CD8-positive, alpha-beta memory T cell (primary cell): ENCODE measurements at regions not wholly inside any gene's neighbourhood (a gene's known extent, or its start where the extent isn't known, plus 50 kb on each side); places are given as distances from the start of the nearest gene placed in this dataset.
A peak's percentile ranks its signal among the peaks of the same experiment; 100 is the strongest.
"Not testable (repeated sequence)": the region's sequence is repeated elsewhere in the genome, so short reads cannot be mapped to it uniquely, and the experiment has no call there.

Experiments used
- CTCF ChIA-PET: fragments of 350-600 bp; sonication (Branson Sonifier 250); formaldehyde crosslinking; loops from one replicate; lab custom pipeline; 2021; ENCODE audit warnings: antibody characterized with exemption; lab: Charles Lee
- POLR2A ChIA-PET: fragments of 350-600 bp; sonication (Branson Sonifier 250); formaldehyde crosslinking; loops from one replicate; lab custom pipeline; 2021; ENCODE audit warnings: antibody characterized with exemption; lab: Charles Lee
- DNase-seq, 5 donors: peaks; one replicate each; pipeline versions ENCODE4 v3.0.0 to v3.0.0-alpha.2; 2020 to 2022; ENCODE audit warnings: mixed read lengths in 1 of 5
- H3K27ac ChIP-seq: one replicate; pipeline ENCODE4 v1.7.0; 2013; ENCODE audit warnings: low read depth, mild to moderate bottlenecking, low read length, moderate library complexity
- H3K27me3 ChIP-seq: 2 replicates; pipeline ENCODE4 v1.7.0; 2013; ENCODE audit warnings: low read length, mild to moderate bottlenecking; ENCODE audit not compliant: insufficient read depth, poor library complexity, severe bottlenecking
- H3K36me3 ChIP-seq: 2 replicates; pipeline ENCODE4 v1.7.0; 2013; ENCODE audit warnings: mild to moderate bottlenecking, low read length, moderate library complexity; ENCODE audit not compliant: insufficient read depth
- H3K4me1 ChIP-seq: 2 replicates; pipeline ENCODE4 v1.7.0; 2013; ENCODE audit warnings: mild to moderate bottlenecking, low read length, moderate library complexity; ENCODE audit not compliant: insufficient read depth
- H3K4me3 ChIP-seq: 2 replicates; pipeline ENCODE4 v1.7.0; 2013; ENCODE audit warnings: mild to moderate bottlenecking, low read length
- H3K9me3 ChIP-seq: 2 replicates; pipeline ENCODE4 v1.7.0; 2013; ENCODE audit warnings: mild to moderate bottlenecking, low read length
- H3K27ac Mint-ChIP-seq, 8 donors: one replicate each; pipeline ENCODE4 v1.8.0; 2020 to 2021; ENCODE audit warnings: mixed read lengths in 8 of 8, mild to moderate bottlenecking in 6 of 8, inconsistent platforms in 3 of 8, moderate library complexity in 3 of 8
- H3K27me3 Mint-ChIP-seq, 2 donors: one replicate each; pipeline ENCODE4 v1.8.0; 2020 to 2021; ENCODE audit warnings: mixed read lengths in 2 of 2, mild to moderate bottlenecking in 1 of 2, moderate library complexity in 1 of 2
- H3K36me3 Mint-ChIP-seq, 3 donors: one replicate each; pipeline ENCODE4 v1.8.0; 2020 to 2021; ENCODE audit warnings: mixed read lengths in 3 of 3, inconsistent platforms in 1 of 3, mild to moderate bottlenecking in 1 of 3
- H3K4me1 Mint-ChIP-seq, 3 donors: one replicate each; pipeline ENCODE4 v1.8.0; 2020 to 2021; ENCODE audit warnings: mixed read lengths in 3 of 3, inconsistent platforms in 1 of 3, mild to moderate bottlenecking in 1 of 3
- H3K4me3 Mint-ChIP-seq, 7 donors: one replicate each; pipeline ENCODE4 v1.8.0; 2020 to 2021; ENCODE audit warnings: mixed read lengths in 7 of 7, mild to moderate bottlenecking in 6 of 7, moderate library complexity in 4 of 7, inconsistent platforms in 2 of 7
- H3K9me3 Mint-ChIP-seq, 5 donors: one replicate each; pipeline ENCODE4 v1.8.0; 2020 to 2022; ENCODE audit warnings: mixed read lengths in 5 of 5, mild to moderate bottlenecking in 3 of 5, moderate library complexity in 2 of 5, inconsistent platforms in 1 of 5

- CTCF ChIA-PET = no interaction called here
- Histone ChIP-seq H3K36me3 (no peaks in the 10 kb centered on the region), H3K27me3 (no peaks in the 10 kb centered on the region), H3K4me1 (no peaks in the 10 kb centered on the region), H3K27ac (no peak overlapping the region), H3K4me3 (no peak overlapping the region), H3K9me3 (no peaks in the 10 kb centered on the region)
- no peaks in the 10 kb centered on the region for H3K9me3 Mint-ChIP-seq
- no peaks in the 10 kb centered on the region for H3K36me3 Mint-ChIP-seq
- no peak overlapping the region for H3K4me3 Mint-ChIP-seq
- H3K27ac Mint-ChIP-seq = no peak overlapping the region
- POLR2A ChIA-PET = no interaction called here
- DNase-seq = no peak
- no peaks in the 10 kb centered on the region for H3K4me1 Mint-ChIP-seq
- H3K27me3 Mint-ChIP-seq = peaks cover 15 to 28% of the 10 kb centered on the region in 2 donors
Observed at GRCh38 chr11:134856056-134856971, 444.3 kb upstream of the B3GAT1 start.

GRCh38 chr11:134853992-134854991 lies 442.2 kb upstream of the B3GAT1 start:
- H3K27me3 ChIP-seq = no peaks in the 10 kb centered on the region
- no peaks in the 10 kb centered on the region for H3K36me3 Mint-ChIP-seq

GRCh38 chr11:134851503-134852224 lies 439.6 kb upstream of the B3GAT1 start:
- H3K27ac Mint-ChIP-seq, H3K4me3 ChIP-seq, POLR2A ChIA-PET, H3K27me3 ChIP-seq, H3K36me3 ChIP-seq, H3K36me3 Mint-ChIP-seq, H3K9me3 ChIP-seq, DNase-seq, CTCF ChIA-PET, H3K4me1 ChIP-seq, H3K9me3 Mint-ChIP-seq, H3K27ac ChIP-seq, H3K4me1 Mint-ChIP-seq, H3K4me3 Mint-ChIP-seq: not testable (repeated sequence)
- H3K27me3 Mint-ChIP-seq = peaks cover 13 to 20% of the 10 kb centered on the region in 2 donors

More at GRCh38 chr11:134853992-134854991, 442.2 kb upstream of the B3GAT1 start:
- Histone ChIP-seq H3K9me3 (no peaks in the 10 kb centered on the region), H3K4me3 (no peak overlapping the region), H3K36me3 (no peaks in the 10 kb centered on the region), H3K4me1 (no peaks in the 10 kb centered on the region), H3K27ac (no peak overlapping the region)
- CTCF ChIA-PET = interaction anchor here (0.8 kb wide), 1 partner anchor 14 kb away, joined by 3 read pairs; no protein-coding TSS in a partner anchor
- no peak for DNase-seq
- peak overlapping the region in 1 of 8 donors; percentile 47 for H3K27ac Mint-ChIP-seq
- no peaks in the 10 kb centered on the region for H3K4me1 Mint-ChIP-seq
- no peaks in the 10 kb centered on the region for H3K9me3 Mint-ChIP-seq
- peaks cover 15 to 25% of the 10 kb centered on the region in 2 donors for H3K27me3 Mint-ChIP-seq
- H3K4me3 Mint-ChIP-seq = no peak overlapping the region
- POLR2A ChIA-PET = no interaction called here

- H3K9me3 ChIP-seq = no peaks in the 10 kb centered on the region
- Mint-ChIP-seq H3K27me3 (peaks cover 9 to 16% of the 10 kb centered on the region in 2 donors), H3K27ac (no peak overlapping the region), H3K4me1 (no peaks in the 10 kb centered on the region), H3K4me3 (no peak overlapping the region), H3K36me3 (no peaks in the 10 kb centered on the region), H3K9me3 (no peaks in the 10 kb centered on the region)
- ChIA-PET POLR2A (no interaction called here), CTCF (no interaction called here)
- DNase-seq = no peak
- no peaks in the 10 kb centered on the region for H3K4me1 ChIP-seq
- H3K4me3 ChIP-seq = no peak overlapping the region
- H3K27ac ChIP-seq = no peak overlapping the region
- no peaks in the 10 kb centered on the region for H3K27me3 ChIP-seq
- no peaks in the 10 kb centered on the region for H3K36me3 ChIP-seq
Observed at GRCh38 chr11:134850566-134850965, 438.5 kb upstream of the B3GAT1 start.

GRCh38 chr11:134849833-134850232 lies 437.8 kb upstream of the B3GAT1 start:
- Histone ChIP-seq H3K4me3 (no peak overlapping the region), H3K36me3 (no peaks in the 10 kb centered on the region), H3K4me1 (no peaks in the 10 kb centered on the region), H3K9me3 (no peaks in the 10 kb centered on the region), H3K27ac (no peak overlapping the region), H3K27me3 (no peaks in the 10 kb centered on the region)
- H3K36me3 Mint-ChIP-seq = no peaks in the 10 kb centered on the region
- ChIA-PET CTCF (no interaction called here), POLR2A (no interaction called here)
- no peaks in the 10 kb centered on the region for H3K9me3 Mint-ChIP-seq
- no peak for DNase-seq
- no peak overlapping the region for H3K4me3 Mint-ChIP-seq
- H3K27ac Mint-ChIP-seq = no peak overlapping the region
- no peaks in the 10 kb centered on the region for H3K4me1 Mint-ChIP-seq
- H3K27me3 Mint-ChIP-seq = peaks cover 9 to 19% of the 10 kb centered on the region in 2 donors

- no peaks in the 10 kb centered on the region for H3K36me3 ChIP-seq
- H3K4me1 ChIP-seq = no peaks in the 10 kb centered on the region
- H3K27ac ChIP-seq = no peak overlapping the region
- H3K4me3 ChIP-seq = no peak overlapping the region
- peaks cover 3 to 28% of the 10 kb centered on the region in 2 donors for H3K27me3 Mint-ChIP-seq
- H3K27ac Mint-ChIP-seq = peak overlapping the region in 1 of 8 donors; percentile 95
- POLR2A ChIA-PET = no interaction called here
- no peaks in the 10 kb centered on the region for H3K9me3 ChIP-seq
- DNase-seq = no peak
- H3K4me3 Mint-ChIP-seq = no peak overlapping the region
- no peaks in the 10 kb centered on the region for H3K27me3 ChIP-seq
- no peaks in the 10 kb centered on the region for H3K36me3 Mint-ChIP-seq
- CTCF ChIA-PET = interaction anchor here (0.6 kb wide), 1 partner anchor 650 kb away, joined by 3 read pairs; no protein-coding TSS in a partner anchor
- no peaks in the 10 kb centered on the region for H3K4me1 Mint-ChIP-seq
- H3K9me3 Mint-ChIP-seq = no peaks in the 10 kb centered on the region
Observed at GRCh38 chr11:134847083-134847715, 435.2 kb upstream of the B3GAT1 start.

GRCh38 chr11:134846328-134847082 lies 434.5 kb upstream of the B3GAT1 start:
- no peaks in the 10 kb centered on the region for H3K36me3 Mint-ChIP-seq
- Histone ChIP-seq H3K4me3 (no peak overlapping the region), H3K27ac (no peak overlapping the region), H3K36me3 (no peaks in the 10 kb centered on the region), H3K9me3 (no peaks in the 10 kb centered on the region), H3K4me1 (no peaks in the 10 kb centered on the region), H3K27me3 (no peaks in the 10 kb centered on the region)
- no peaks in the 10 kb centered on the region for H3K4me1 Mint-ChIP-seq
- DNase-seq = no peak
- H3K27me3 Mint-ChIP-seq = peaks cover 6 to 35% of the 10 kb centered on the region in 2 donors
- H3K9me3 Mint-ChIP-seq = no peaks in the 10 kb centered on the region
- no peak overlapping the region for H3K4me3 Mint-ChIP-seq
- H3K27ac Mint-ChIP-seq = no peak overlapping the region
- ChIA-PET POLR2A (no interaction called here), CTCF (no interaction called here)
